Omental fat pad (tissue), 3 donors: ENCODE measurements at regions not wholly inside any gene's neighbourhood (a gene's known extent, or its start where the extent isn't known, plus 50 kb on each side); places are given as distances from the start of the nearest gene placed in this dataset.
"Not testable (repeated sequence)": the region's sequence is repeated elsewhere in the genome, so short reads cannot be mapped to it uniquely, and the experiment has no call there.

Experiments used
- ATAC-seq: fragments of 150-250 bp; one replicate; pipeline ENCODE4 v1.9.1; 2016; ENCODE audit warnings: mild to moderate bottlenecking, moderate library complexity; ENCODE audit not compliant: low FRiP score
- DNase-seq: peaks from one replicate; pipeline ENCODE4 v3.0.0-alpha.2; 2019; ENCODE audit warnings: low spot score
- CTCF ChIP-seq, 3 donors: fragments of 450-650 bp; IDR thresholded peaks; one replicate each; pipeline ENCODE4 v1.5.1; 2016 to 2017; ENCODE audit warnings: antibody characterized with exemption in 3 of 3, mild to moderate bottlenecking in 3 of 3, moderate library complexity in 2 of 3

GRCh38 chr1:30575066-30575465 is 148.3 kb downstream of the MATN1 start:
- ATAC-seq = no peak
- DNase-seq = no peak
- TF ChIP-seq CTCF (IDR thresholded peaks at IDR 0.05) = no peak

- no peak for ATAC-seq
- TF ChIP-seq CTCF (IDR thresholded peaks at IDR 0.05) = no peak
- DNase-seq = no peak
Measured at GRCh38 chr1:30572192-30572591, 151.2 kb downstream of the MATN1 start.

GRCh38 chr1:30571380-30571779 is 152.0 kb downstream of the MATN1 start:
- no peak for ATAC-seq
- no peak for TF ChIP-seq CTCF (IDR thresholded peaks at IDR 0.05)

GRCh38 chr1:30569384-30569783 is 154.0 kb downstream of the MATN1 start:
- no peak for DNase-seq
- no peak for ATAC-seq
- TF ChIP-seq CTCF (IDR thresholded peaks at IDR 0.05) = no peak

More at GRCh38 chr1:30571380-30571779, 152.0 kb downstream of the MATN1 start:
- no peak for DNase-seq

- DNase-seq (no peak), ATAC-seq (no peak)
- TF ChIP-seq CTCF (IDR thresholded peaks at IDR 0.05) = no peak
Measured at GRCh38 chr1:30562559-30562958, 160.8 kb downstream of the MATN1 start.

- no peak for ATAC-seq
- no peak for TF ChIP-seq CTCF (IDR thresholded peaks at IDR 0.05)
- DNase-seq = no peak
Measured at GRCh38 chr1:30551603-30552002, 171.8 kb downstream of the MATN1 start.

- ATAC-seq (no peak), DNase-seq (no peak)
- TF ChIP-seq CTCF (IDR thresholded peaks at IDR 0.05) = no peak
Measured at GRCh38 chr1:30550365-30551220, 172.8 kb downstream of the MATN1 start.

GRCh38 chr1:30549872-30550271 is 173.5 kb downstream of the MATN1 start:
- DNase-seq, ATAC-seq: not testable (repeated sequence)
